ENCODE measurements at regions not wholly inside any gene's neighbourhood (a gene's known extent, or its start where the extent isn't known, plus 50 kb on each side); places are given as distances from the start of the nearest gene placed in this dataset.
"Not testable (repeated sequence)": the region's sequence is repeated elsewhere in the genome, so short reads cannot be mapped to it uniquely, and the experiment has no call there.

DNA sequence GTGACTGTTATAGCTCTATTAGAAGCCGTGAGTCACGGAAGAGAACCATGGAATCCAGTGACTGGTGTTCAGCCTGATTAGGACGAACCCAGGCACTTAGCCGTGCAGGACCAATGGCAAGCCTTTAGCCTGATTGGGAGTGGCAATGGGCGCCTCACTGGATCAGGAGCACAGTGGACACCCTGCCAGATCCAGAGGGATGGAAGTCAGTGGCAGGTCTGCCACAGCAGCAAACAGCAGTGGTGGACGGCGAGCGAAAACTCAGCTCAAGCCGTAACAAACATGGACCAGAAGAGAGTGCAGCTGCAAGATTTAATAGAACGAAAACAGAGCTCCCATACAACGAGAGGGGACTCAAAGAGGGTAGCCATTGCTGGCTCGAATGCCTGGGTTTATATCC is 1326.5 kb downstream of the ADGRL3 start:
- no peak for DNase-seq (ENCODE audit: low read depth)

DNA sequence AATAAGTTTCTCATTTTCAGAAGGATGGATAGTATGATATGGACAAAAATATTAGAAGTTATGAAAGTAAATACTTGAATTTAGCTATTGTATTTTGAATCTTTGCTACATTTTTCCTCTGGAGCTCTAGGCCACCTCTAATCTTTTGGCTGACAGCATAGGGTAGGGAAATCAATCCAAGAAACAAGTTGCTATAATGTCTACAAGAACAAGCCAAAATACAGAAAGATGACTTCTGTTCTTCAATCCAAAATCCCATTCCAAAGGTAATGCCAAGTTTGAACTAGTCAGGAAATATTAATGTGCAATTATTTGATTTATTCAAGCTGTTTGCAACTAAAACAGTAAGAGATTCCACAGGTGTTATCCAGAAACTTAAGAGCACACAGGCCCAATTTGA is 1323.1 kb downstream of the ADGRL3 start:
- DNase-seq (ENCODE audit: low read depth): no peak

DNA sequence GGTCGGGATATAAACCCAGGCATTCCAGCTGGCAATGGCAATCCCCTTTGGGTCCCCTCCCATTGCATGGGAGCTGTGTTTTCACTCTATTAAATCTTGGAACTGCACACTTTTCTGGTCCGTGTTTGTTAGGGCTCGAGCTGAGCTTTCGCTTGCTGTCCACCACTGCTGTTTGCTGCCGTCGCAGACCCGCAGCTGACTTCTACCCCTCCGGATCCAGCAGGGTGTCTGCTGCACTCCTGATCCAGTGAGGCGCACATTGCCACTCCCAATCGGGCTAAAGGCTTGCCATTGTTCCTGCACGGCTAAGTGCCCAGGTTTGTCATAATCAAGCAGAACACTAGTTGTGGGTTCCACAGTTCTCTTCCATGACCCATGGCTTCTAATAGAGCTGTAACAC is 1322.1 kb downstream of the ADGRL3 start:
- DNase-seq (ENCODE audit: low read depth): no peak

DNA sequence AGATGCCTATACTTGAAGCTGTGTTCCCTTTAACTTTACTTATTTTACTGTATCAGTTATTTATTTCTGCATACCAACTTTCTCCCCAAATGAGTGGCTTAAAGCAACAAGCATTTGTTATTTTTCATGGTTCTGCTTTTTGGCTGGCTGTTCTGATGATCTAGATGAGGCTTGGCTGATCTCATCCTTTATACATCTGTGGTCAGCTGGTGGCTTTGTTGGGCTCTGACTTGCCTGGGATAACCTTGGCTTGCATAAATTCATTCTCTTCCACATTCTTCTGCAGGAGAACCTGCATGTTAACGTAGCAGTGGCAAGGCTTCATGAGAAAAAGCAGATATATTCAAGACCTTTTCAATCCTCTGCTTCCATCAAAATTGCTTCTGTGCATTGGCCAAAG is 1317.6 kb downstream of the ADGRL3 start:
- peak; percentile 7 for DNase-seq (ENCODE audit: low read depth)

DNA sequence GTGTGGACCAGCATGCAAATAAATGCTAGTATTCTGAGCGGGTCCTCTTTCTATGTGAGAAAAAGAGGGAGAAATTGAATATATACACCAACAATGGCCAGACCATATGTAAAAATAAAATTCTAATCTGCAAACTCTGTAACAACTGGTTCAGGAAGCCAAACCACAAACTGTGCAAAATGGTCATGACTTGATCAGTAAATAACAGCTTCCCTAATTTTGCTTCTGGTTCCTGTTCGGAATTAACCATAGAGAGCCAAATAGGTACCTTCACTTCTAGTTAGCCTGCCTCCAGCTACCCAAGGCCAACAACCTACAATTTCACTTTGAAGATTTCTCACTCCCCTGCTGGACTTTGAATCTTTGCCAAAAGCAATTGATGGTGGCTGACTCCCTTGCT is 1313.2 kb downstream of the ADGRL3 start:
- peak; percentile 24 for DNase-seq (ENCODE audit: low read depth)

DNA sequence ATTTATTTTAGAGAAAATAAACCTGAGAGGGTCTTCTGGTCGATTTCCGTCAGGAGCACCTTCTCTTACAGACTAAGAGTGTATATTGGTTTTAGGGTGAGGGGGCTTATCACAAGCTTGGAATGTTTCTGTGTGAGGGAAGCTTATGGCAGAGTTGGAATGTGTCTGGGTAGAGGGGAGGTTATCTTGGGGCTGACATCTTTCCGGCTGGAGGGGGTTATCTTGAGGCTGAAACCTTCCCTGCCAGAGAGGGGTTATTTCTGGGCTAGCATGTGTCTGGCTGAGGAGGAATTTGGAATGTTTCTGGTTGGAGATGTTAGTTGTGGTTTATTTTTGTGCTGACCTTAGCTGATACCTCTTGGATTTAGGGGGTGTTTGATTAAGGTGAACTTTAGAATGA is 1312.1 kb downstream of the ADGRL3 start:
- peak; percentile 45 for DNase-seq (ENCODE audit: low read depth)

DNA sequence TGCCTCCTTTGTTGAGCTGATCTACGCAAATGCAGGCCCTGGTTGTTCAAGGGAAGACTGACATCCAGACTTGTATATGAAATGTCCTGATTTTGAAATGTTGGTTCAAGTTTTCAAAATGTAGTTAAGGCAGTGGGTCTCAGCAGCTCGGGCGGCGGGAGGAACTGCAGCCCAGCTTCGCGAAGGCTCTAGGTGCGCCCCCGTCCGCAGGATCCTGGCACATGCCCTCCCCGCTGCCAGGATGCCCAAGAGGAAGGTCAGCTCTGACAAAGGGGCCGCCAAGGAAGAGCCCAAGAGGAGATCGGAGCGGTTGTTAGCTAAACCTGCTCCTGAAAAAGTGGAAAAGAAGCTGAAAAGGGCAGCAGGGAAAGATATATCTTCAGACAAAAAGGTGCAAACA is 1310.1 kb downstream of the ADGRL3 start:
- DNase-seq (ENCODE audit: low read depth): no peak

DNA sequence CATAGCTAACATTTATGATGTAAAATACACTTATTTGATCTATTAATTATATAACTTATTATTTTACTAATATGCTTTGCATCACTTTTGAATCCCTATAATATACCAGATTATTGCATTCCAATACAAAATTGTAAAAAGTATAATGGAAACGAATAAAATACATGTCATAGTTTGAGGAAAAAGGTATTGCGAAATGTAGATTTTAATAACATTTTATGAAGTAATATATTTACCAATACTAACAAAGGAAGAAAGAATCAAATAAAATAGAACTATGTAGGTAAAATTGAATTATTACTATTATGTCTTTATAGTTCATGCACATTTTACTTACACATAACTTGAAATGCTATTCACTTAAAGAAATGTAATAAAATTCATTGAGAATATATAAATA is 1300.2 kb downstream of the ADGRL3 start:
- DNase-seq (ENCODE audit: low read depth): no peak

DNA sequence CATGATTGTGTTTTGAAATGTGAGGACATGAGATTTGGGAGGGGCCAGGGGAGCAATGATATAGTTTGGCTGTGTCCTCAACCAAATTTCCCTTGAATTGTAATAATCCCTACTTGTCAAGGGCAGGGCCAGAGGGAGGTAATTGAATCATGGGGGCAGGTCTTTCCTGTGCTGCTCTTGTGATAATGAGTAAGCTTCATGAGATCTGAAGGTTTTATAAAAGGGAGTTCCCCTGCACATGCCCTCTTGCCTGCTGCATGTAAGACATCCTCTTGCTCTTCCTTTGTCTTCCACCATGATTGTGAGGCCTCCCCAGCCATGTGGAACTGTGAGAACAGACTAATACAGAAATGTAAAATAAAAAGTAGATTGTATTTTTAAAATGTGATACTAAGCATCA is 1294.9 kb downstream of the ADGRL3 start:
- no peak for DNase-seq (ENCODE audit: low read depth)

DNA sequence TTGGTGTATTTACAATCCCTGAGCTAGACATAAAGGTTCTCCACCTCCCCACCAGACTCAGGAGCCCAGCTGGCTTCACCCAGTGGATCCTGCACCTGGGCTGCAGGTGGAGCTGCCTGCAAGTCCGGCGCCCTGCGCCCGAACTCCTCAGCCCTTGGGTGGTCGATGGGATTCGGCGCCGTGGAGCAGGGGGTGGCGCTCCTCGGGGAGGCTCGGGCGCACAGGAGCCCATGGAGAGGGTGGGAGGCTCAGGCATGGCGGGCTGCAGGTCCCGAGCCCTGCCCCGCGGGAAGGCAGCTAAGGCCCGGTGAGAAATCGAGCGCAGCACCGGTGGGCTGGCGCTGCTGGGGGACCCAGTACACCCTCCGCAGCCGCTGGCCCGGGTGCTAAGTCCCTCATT is 1291.6 kb downstream of the ADGRL3 start:
- DNase-seq (ENCODE audit: low read depth): not testable (repeated sequence)

DNA sequence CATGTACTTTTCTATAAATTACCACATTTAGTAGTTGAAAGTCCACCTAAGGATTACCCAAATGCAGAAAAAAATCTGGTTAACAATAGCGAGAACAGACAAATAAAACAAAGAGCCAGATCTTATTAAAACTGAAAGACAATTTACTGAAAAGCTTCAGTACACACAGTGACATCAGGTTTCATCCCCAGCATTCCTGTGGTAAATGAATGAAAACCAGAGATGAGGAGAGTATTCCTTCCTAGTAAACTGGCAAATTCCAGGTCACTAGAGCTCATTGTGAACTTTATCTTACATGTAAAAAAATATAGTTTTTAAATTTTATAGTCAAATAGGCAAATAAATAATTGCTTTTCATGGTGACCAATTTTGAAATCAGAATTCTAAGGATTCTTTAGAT is 1290.5 kb downstream of the ADGRL3 start:
- DNase-seq (ENCODE audit: low read depth): no peak

DNA sequence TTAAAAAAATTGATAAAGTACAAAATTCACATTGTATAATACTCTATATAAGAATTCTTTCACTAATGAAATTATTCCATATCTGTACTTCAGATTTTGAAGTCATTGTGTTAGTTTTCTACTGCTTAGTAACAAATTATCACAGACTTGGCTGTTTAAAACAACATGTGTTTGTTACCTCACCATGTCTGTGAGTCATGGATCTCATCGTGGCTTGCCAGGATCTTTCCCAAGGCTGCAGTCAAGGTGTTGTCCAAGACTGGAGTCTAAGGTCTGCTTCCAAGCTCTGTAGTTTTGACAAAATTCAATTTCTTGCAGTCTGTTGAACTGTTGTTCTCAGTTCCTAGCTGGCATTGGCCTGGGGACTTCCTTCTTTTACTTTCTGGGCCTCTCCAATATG is 1286.9 kb downstream of the ADGRL3 start:
- no peak for DNase-seq (ENCODE audit: low read depth)

DNA sequence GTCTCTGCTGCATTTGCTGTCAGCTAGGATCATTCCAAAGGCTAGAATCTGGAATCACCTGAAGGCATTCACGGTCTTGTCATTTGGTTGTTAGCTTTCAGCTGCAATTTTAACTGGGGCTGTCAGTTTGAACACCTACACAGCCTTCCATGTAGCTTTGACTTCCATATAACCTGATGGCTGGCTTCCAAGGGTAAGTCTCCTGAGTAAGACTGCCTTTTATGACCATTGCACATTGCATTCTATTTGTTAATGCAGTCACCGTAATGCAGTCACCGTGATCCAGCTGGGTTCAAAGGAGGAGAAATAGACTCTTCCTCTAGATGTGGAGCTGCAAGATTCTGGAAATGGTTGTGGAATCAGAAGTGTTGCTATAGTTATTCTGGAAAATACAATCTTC is 1284.2 kb downstream of the ADGRL3 start:
- no peak for DNase-seq (ENCODE audit: low read depth)

DNA sequence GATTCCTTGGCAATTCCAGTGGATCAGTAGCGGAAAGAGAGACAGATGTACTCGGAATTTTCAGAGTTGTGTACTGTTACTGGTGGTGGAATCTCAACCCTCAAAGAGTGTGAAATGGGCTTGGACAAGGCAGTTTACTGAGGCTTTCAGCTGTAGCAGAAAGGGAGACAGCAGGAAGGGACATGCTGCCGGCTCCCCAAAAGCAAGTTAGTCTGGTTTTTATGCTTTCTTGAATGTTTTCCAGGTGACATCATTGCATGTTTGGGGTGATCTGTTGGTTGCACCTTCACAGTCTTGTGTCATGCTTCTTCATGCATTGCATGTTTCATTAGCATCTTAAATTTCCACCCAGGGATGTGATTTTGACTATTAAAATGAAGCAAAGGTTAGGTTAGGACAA is 1282.2 kb downstream of the ADGRL3 start:
- DNase-seq (ENCODE audit: low read depth): no peak

DNA sequence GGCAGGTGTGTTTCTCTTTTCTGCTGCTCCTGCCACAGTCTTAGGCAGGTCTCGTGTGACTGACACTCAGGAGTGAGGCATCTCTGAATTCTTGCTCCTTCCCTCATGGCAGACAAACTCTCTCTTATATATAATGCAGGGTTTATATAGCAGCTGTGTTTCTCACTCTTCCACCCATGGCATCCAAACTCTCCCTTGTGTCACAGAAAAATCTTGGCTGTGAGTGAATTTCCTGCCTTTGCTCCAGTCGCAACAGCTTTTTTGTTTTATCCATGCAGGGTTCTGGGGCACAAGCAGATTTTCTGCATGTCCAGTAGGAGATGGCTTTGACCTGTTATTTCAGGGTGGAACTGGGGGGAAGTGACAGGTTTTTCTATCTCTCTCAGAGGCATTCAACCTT is 1275.5 kb downstream of the ADGRL3 start:
- no peak for DNase-seq (ENCODE audit: low read depth)

DNA sequence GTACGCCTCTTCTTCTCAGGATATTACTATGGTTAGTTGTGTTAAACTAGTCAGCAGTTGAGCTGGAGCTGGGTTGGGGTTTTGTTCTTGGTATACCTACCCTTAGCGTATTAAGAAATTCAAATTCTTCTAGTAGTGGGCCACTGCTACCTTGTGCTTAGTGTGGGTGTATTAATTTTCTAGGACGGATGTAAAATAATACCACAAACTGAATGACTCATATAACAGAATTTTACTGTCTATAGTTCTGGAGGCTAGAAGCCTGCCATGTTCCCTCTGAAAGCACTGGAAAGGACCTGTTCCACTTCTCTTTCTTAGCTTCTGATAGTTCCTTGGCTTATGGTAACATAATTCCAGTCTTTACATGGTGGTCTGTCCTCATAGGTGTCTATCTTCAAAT is 1274.7 kb downstream of the ADGRL3 start:
- DNase-seq (ENCODE audit: low read depth): no peak

DNA sequence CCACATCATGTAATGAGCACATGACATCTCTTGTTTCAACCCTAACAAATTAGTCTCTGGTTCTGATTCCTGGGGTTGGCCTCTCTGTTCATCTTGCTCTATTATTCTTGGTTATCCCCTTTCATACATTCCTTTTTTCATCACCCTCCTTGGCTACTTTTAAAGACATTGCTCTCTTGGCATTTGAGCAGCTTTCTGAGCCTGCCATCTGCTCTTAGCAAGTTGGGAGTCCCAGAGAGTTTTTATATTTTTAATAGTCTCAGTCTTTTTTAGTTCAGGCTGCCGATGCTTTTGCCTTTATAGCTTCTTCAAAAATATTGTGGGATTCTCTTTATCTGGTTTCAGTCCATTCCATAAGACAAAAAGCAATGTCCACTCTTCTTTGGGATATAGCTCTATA is 1270.9 kb downstream of the ADGRL3 start:
- DNase-seq (ENCODE audit: low read depth): no peak

DNA sequence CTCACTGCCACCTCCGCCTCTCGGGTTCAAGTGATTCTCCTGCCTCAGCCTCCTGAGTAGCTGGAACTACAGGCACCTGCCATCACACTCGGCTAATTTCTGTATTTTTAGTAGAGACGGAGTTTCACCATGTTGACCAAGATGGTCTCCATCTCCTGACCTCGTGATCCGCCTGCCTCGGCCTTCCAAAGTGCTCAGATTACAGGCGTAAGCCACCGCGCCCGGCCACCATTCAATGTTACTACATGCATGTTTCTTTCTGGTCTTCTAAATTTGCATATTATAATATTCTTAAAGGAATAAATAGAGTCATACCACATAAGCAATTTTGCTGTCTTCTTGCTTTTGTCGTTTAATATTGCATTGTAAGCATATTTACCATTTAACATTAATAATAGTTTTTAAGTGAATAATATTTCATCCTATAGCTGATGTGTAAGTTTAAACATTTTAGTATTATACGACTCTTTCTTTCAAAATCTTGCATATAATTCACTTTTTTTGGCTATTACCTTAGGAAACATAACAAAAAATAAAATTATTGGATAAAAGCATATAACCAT is 1270.4 kb downstream of the ADGRL3 start:
- DNase-seq (ENCODE audit: low read depth): no peak

DNA sequence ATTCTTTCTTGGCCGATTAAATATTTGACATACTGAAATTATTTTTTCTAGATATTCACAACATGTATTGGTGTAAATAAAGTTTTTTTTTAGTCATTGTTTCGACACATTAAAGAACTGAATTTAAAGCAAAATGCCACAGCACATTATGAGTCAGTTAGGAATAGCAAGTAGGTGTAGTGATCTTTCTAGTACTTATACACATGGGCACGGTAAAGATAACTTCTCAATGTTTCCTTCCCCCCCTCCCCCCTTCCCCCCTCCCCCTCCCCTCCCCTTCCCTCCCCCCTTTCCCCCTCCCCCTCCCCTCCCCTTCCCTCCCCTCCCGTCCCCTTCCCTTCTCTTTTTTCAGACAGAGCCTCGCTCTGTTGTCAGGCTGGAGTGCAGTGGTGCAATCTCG is 1269.9 kb downstream of the ADGRL3 start:
- DNase-seq (ENCODE audit: low read depth): no peak

DNA sequence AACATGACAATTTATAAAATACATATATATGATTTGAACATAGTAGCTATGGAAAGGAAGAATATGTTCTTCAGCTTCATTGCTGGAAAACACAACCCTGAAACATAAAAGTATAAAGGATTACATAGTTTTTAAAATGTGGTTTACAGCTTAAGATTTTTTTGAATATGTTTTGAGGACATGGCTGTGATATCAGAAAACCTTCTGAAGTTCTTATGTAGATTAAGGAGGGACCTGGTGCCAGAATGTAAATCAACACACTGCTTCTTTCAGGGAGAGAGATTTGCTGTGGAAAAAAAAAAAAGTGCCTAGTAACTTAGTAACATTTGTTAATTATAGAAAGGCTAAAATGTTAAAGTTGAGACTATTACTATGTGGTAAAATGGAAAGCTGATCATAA is 1261.8 kb downstream of the ADGRL3 start:
- no peak for DNase-seq (ENCODE audit: low read depth)

DNA sequence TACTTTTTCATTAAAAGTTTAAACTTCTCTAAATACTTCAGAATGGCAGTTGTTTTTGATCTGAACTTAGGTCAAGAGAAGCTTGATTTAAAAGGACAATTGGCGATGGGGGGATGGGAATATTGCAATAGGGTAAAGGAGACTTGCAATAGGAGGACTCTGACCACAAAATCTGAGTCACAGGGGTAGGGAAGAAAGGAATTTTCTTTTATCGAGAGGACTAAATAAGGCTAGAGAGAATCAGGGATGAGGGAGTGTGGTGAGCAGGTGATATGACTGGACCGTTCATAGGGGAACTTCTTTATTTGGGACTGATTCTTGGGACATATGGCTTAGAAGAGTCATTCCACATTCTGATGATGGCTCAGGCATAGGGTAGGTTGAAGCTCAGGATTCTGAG is 1260.2 kb downstream of the ADGRL3 start:
- DNase-seq (ENCODE audit: low read depth): no peak

DNA sequence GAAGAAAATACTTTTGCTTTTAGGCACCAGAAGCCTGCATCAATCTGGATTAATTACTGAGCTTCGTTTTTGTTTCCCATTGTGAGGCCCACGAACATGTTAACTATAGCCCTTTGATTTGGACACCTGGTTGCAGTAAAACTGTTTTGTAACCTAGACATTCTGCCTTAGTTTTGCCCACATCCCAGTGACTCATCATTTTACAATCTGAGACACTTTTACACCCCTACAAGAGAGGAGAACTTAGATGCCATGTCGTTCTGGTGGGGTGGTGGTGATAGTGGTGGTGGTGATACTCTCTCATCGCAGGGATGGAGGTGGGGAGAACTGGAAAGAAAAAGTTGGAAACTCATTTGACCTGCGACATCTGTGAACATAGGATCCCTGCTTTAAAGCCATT is 1257.2 kb downstream of the ADGRL3 start:
- no peak for DNase-seq (ENCODE audit: low read depth)

DNA sequence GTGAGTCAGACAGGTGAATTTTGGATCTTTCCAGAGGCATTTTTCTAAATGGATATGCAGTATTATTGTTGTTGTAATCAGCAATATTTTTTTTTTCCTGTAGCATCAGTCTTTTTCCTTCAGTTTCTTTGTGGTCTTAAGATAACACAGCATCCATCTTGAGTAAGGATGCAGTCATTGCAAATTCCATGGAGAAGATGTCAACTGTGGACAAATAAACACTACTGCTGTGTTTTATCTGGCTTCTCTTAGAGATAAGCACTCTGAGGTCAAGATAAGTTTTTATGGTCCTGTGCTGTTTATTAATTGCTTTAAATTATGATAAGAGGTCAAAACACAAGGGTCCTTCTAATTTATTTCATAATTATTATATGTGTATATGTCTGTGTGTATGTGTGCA is 1255.7 kb downstream of the ADGRL3 start:
- no peak for DNase-seq (ENCODE audit: low read depth)

DNA sequence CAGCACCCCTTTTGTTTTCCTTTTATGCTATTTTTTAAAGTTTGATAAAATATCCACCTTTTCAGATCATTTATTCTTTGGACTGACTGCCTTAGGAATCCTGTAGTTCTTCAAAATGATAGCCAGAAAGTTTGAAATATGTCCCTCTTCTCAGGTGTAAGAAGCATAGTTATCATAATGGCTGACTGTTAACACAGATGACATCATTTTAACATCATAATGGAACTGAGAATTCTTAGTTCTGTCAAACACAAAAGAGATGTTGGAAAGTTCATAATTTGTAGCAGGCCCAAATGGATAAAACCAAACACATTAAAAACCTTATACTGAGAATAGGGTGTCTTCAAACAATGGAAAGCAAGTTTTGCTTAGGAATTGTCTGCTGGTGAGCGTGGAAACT is 1254.4 kb downstream of the ADGRL3 start:
- no peak for DNase-seq (ENCODE audit: low read depth)

DNA sequence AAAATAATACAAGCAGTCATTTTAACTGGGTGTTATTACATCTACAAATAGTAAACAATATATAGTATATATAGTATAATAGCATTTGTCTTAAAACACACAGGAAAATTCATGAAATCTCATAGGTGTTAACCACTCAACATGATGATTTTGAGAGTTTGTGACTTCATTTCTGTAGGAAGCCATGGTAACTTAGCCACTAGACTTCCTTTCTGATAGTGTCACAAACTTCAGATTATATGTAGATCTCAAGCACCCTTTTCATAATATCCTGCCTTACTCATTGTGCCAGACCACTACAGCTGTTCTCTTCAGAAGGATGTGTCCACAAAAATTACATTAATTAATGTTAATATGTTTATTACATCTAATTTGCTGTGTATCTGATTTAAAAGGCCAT is 1250.6 kb downstream of the ADGRL3 start:
- no peak for DNase-seq (ENCODE audit: low read depth)
